Neural crest cell (in vitro differentiated cells): ENCODE measurements at regions not wholly inside any gene's neighbourhood (a gene's known extent, or its start where the extent isn't known, plus 50 kb on each side); places are given as distances from the start of the nearest gene placed in this dataset.

ENCODE experiments used
- DNase-seq: peaks from one replicate; pipeline ENCODE4 v3.0.0; 2021; ENCODE audit warnings: low read depth, mixed read lengths, low spot score
- H3K27ac Mint-ChIP-seq: one replicate; pipeline ENCODE4 v1.8.0; 2021; ENCODE audit warnings: mild to moderate bottlenecking, mixed read lengths; ENCODE audit not compliant: unreplicated experiment
- H3K27me3 Mint-ChIP-seq: 2 replicates; pipeline ENCODE4 v1.8.0; 2021; ENCODE audit warnings: low read depth, mild to moderate bottlenecking, mixed read lengths
- H3K36me3 Mint-ChIP-seq: 2 replicates; pipeline ENCODE4 v1.8.0; 2021; ENCODE audit warnings: low read depth, mild to moderate bottlenecking, mixed read lengths
- H3K4me1 Mint-ChIP-seq: 2 replicates; pipeline ENCODE4 v1.8.0; 2021; ENCODE audit warnings: mixed read lengths
- H3K4me3 Mint-ChIP-seq: one replicate; pipeline ENCODE4 v1.8.0; 2021; ENCODE audit warnings: mild to moderate bottlenecking, mixed read lengths
- H3K9me3 Mint-ChIP-seq: 2 replicates; pipeline ENCODE4 v1.8.0; 2021; ENCODE audit warnings: mixed read lengths
- CTCF ChIP-seq: fragments of 200-600 bp; sonication (generic); conservative IDR thresholded peaks from 2 replicates; pipeline ENCODE4 v1.5.0; 2021; ENCODE audit warnings: antibody characterized with exemption, mild to moderate bottlenecking

- DNase-seq, result no peak
- peaks cover 5% of the 10 kb centered on the region for H3K27me3 Mint-ChIP-seq
- TF ChIP-seq CTCF, result no peak
- H3K9me3 Mint-ChIP-seq, result no peaks in the 10 kb centered on the region
- no peak overlapping the region for H3K4me3 Mint-ChIP-seq
- H3K27ac Mint-ChIP-seq, result no peak overlapping the region
- no peaks in the 10 kb centered on the region for H3K36me3 Mint-ChIP-seq
- peaks cover 12% of the 10 kb centered on the region for H3K4me1 Mint-ChIP-seq
Observed at GRCh38 chr6:105941621-105942412, 144.3 kb upstream of the PRDM1 start.

GRCh38 chr6:105940990-105941389, 145.1 kb upstream of the PRDM1 start:
- TF ChIP-seq CTCF, result no peak
- no peaks in the 10 kb centered on the region for H3K9me3 Mint-ChIP-seq
- no peak overlapping the region for H3K4me3 Mint-ChIP-seq
- peaks cover 12% of the 10 kb centered on the region for H3K4me1 Mint-ChIP-seq
- H3K27ac Mint-ChIP-seq, result no peak overlapping the region
- no peak for DNase-seq
- H3K36me3 Mint-ChIP-seq, result no peaks in the 10 kb centered on the region
- H3K27me3 Mint-ChIP-seq, result peaks cover 5% of the 10 kb centered on the region

GRCh38 chr6:105936972-105937371, 149.2 kb upstream of the PRDM1 start:
- Mint-ChIP-seq H3K36me3 (no peaks in the 10 kb centered on the region), H3K27ac (no peak overlapping the region), H3K4me1 (peaks cover 12% of the 10 kb centered on the region), H3K4me3 (no peak overlapping the region), H3K9me3 (no peaks in the 10 kb centered on the region), H3K27me3 (no peaks in the 10 kb centered on the region)
- DNase-seq, result no peak
- TF ChIP-seq CTCF, result no peak

- Mint-ChIP-seq H3K27me3 (no peaks in the 10 kb centered on the region), H3K27ac (no peak overlapping the region), H3K4me1 (peaks cover 4% of the 10 kb centered on the region), H3K4me3 (no peak overlapping the region), H3K9me3 (no peaks in the 10 kb centered on the region), H3K36me3 (no peaks in the 10 kb centered on the region)
- no peak for TF ChIP-seq CTCF
- DNase-seq, result no peak
Observed at GRCh38 chr6:105935416-105935815, 150.7 kb upstream of the PRDM1 start.

GRCh38 chr6:105934708-105935107, 151.4 kb upstream of the PRDM1 start:
- peaks cover 4% of the 10 kb centered on the region for H3K4me1 Mint-ChIP-seq
- TF ChIP-seq CTCF, result no peak
- H3K36me3 Mint-ChIP-seq, result no peaks in the 10 kb centered on the region
- no peak for DNase-seq
- H3K9me3 Mint-ChIP-seq, result no peaks in the 10 kb centered on the region
- H3K27me3 Mint-ChIP-seq, result no peaks in the 10 kb centered on the region
- H3K4me3 Mint-ChIP-seq, result no peak overlapping the region
- no peak overlapping the region for H3K27ac Mint-ChIP-seq
